Endothelial cell of umbilical vein (primary cell): ENCODE measurements at regions not wholly inside any gene's neighbourhood (a gene's known extent, or its start where the extent isn't known, plus 50 kb on each side); places are given as distances from the start of the nearest gene placed in this dataset.

ENCODE experiments used
- EZH2 ChIP-seq: IDR thresholded peaks from 2 replicates; pipeline ENCODE4 v1.6.1; 2012; ENCODE audit warnings: borderline replicate concordance, low read depth, mild to moderate bottlenecking, moderate library complexity, low read length, inconsistent platforms; ENCODE audit not compliant: severe bottlenecking
- MYC ChIP-seq: IDR thresholded peaks from one replicate; pipeline ENCODE4 v1.6.1; 2011; ENCODE audit warnings: mild to moderate bottlenecking, low read depth, low read length
- POLR2AphosphoS5 ChIP-seq: IDR thresholded peaks from 2 replicates; pipeline ENCODE4 v1.6.1; 2012; ENCODE audit warnings: low read depth, mild to moderate bottlenecking, control low read depth, low read length, moderate library complexity; ENCODE audit not compliant: insufficient read depth
- TF ChIP-seq, protein P1 (sequence below), 2 donors: IDR thresholded peaks; 1 replicate in 1 of 2; 2 replicates in 1 of 2; pipeline ENCODE4 v1.5.1; 2011; ENCODE audit warnings: low read length in 2 of 2, mild to moderate bottlenecking in 2 of 2, moderate library complexity in 2 of 2, control low read depth in 1 of 2, inconsistent platforms in 1 of 2, low read depth in 1 of 2; ENCODE audit not compliant: insufficient read depth in 1 of 2; ENCODE audit errors: extremely low read depth in 1 of 2
- TF ChIP-seq, protein P2 (sequence below): IDR thresholded peaks from 2 replicates; pipeline ENCODE4 v1.6.1; 2011; ENCODE audit not compliant: insufficient read depth, insufficient read length

DNA sequence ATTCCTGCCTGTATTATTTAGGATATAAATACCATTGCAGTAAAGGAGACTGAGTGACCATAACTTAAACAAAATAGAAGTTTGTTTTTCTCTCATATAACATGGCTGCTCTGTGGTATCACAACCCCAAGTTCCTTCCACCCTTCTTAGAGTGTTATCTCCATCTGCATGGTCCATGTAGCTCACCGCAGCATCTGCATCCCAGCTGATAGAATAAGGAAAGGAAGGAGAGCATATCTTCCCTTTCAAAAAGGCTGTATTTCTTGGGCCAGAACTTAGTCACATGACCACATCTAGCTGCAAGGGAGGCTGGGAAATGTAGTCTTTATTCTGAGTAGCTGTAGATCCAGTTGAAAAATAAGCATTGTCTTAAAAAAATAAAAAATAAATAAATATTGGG, 184.8 kb upstream of the NUDT4 start:
- TF ChIP-seq EZH2 (no peak), MYC (no peak), POLR2AphosphoS5 (no peak)
- TF ChIP-seq, protein P1, sequence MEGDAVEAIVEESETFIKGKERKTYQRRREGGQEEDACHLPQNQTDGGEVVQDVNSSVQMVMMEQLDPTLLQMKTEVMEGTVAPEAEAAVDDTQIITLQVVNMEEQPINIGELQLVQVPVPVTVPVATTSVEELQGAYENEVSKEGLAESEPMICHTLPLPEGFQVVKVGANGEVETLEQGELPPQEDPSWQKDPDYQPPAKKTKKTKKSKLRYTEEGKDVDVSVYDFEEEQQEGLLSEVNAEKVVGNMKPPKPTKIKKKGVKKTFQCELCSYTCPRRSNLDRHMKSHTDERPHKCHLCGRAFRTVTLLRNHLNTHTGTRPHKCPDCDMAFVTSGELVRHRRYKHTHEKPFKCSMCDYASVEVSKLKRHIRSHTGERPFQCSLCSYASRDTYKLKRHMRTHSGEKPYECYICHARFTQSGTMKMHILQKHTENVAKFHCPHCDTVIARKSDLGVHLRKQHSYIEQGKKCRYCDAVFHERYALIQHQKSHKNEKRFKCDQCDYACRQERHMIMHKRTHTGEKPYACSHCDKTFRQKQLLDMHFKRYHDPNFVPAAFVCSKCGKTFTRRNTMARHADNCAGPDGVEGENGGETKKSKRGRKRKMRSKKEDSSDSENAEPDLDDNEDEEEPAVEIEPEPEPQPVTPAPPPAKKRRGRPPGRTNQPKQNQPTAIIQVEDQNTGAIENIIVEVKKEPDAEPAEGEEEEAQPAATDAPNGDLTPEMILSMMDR (IDR thresholded peaks at IDR 0.05; ENCODE audit: extremely low read depth in 1 of 2, insufficient read depth in 1 of 2, low read depth in 1 of 2, low read length in 2 of 2), result no peak
- TF ChIP-seq, protein P2, sequence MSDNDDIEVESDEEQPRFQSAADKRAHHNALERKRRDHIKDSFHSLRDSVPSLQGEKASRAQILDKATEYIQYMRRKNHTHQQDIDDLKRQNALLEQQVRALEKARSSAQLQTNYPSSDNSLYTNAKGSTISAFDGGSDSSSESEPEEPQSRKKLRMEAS, result no peak
